ENCODE measurements at regions not wholly inside any gene's neighbourhood (a gene's known extent, or its start where the extent isn't known, plus 50 kb on each side); places are given as distances from the start of the nearest gene placed in this dataset.

DNA sequence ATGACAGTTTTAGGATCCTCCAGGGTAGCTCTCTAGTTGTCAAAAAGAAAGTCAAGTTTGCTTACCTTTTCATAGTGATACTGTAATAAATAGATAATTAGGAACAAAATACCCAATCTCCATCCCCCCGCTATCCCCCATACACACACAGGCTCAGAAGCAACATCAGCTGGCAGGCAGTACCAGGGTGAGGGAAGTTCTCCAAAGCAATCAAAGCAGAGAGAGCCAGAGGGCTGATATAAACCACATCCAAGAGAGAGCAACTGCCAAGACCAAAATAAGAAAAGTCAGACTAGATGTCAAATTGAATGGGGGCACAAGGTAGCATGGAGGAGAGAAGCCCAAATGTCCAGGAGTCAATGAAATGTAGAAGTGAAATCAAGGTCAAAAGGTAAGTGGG lies 80.2 kb upstream of the PTPRR start:
- no peaks in the 10 kb centered on the region for H3K9me3 ChIP-seq (ENCODE audit: control insufficient read depth, low read length)
- H3K9me3 Mint-ChIP-seq, result no peaks in the 10 kb centered on the region
- no peaks in the 10 kb centered on the region for H3K27me3 ChIP-seq (ENCODE audit: control insufficient read depth, insufficient read depth, low read length, poor library complexity, severe bottlenecking)
- H3K27ac Mint-ChIP-seq, result no peak overlapping the region
- TF ChIP-seq, protein P1, sequence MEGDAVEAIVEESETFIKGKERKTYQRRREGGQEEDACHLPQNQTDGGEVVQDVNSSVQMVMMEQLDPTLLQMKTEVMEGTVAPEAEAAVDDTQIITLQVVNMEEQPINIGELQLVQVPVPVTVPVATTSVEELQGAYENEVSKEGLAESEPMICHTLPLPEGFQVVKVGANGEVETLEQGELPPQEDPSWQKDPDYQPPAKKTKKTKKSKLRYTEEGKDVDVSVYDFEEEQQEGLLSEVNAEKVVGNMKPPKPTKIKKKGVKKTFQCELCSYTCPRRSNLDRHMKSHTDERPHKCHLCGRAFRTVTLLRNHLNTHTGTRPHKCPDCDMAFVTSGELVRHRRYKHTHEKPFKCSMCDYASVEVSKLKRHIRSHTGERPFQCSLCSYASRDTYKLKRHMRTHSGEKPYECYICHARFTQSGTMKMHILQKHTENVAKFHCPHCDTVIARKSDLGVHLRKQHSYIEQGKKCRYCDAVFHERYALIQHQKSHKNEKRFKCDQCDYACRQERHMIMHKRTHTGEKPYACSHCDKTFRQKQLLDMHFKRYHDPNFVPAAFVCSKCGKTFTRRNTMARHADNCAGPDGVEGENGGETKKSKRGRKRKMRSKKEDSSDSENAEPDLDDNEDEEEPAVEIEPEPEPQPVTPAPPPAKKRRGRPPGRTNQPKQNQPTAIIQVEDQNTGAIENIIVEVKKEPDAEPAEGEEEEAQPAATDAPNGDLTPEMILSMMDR (conservative IDR thresholded peaks at IDR 0.05), result no peak
- WGBS, 2 experiments (ENCODE audit: insufficient coverage in 1 of 2, insufficient read length in 1 of 2), result 100% methylated on average over 1 of the region's 1 CpG; no CpG with 5 or more reads in 1 of the 2 experiments
- no peak overlapping the region for H3K4me3 Mint-ChIP-seq
- DNase-seq, result no peak
- no peak overlapping the region for H3K9ac ChIP-seq (ENCODE audit: extremely low read depth, low read length, poor library complexity, severe bottlenecking)
- H3K27me3 Mint-ChIP-seq (ENCODE audit: insufficient read depth), result no peaks in the 10 kb centered on the region
- no peaks in the 10 kb centered on the region for H3K36me3 ChIP-seq (ENCODE audit: control insufficient read depth, insufficient read depth, low read length)
- no peak overlapping the region for H3K27ac ChIP-seq (ENCODE audit: low read depth, low read length)
- H3K36me3 Mint-ChIP-seq (ENCODE audit: low read depth), result no peaks in the 10 kb centered on the region
- H3K4me1 ChIP-seq (ENCODE audit: control insufficient read depth, insufficient read depth, low read length), result no peaks in the 10 kb centered on the region
- peaks cover 5% of the 10 kb centered on the region for H3K4me1 Mint-ChIP-seq
- no peak overlapping the region for H3K4me3 ChIP-seq (ENCODE audit: low read length)

DNA sequence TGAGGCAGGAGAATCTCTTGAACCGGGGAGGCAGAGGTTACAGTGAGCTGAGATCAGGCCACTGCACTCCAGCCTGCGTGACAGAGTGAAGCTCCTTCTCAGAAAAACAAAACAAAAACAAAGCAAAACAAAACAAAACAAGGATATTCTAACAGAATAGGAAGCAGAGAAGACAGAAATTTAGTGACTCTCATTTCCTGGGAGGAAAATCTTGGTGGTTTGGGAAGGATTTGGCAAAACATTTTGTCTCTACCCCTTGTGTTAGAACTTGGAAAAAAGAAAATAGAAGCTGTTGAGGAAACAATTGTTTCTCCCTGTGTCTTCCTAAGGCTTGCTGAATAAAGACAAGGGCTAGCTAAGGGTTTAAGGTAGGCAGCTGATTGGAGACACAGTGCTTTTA lies 79.7 kb upstream of the PTPRR start:
- no peak for DNase-seq
- Histone ChIP-seq H3K27me3 (ENCODE audit: control insufficient read depth, insufficient read depth, low read length, poor library complexity, severe bottlenecking) (no peaks in the 10 kb centered on the region), H3K9me3 (ENCODE audit: control insufficient read depth, low read length) (no peaks in the 10 kb centered on the region), H3K4me1 (ENCODE audit: control insufficient read depth, insufficient read depth, low read length) (no peaks in the 10 kb centered on the region), H3K4me3 (ENCODE audit: low read length) (no peak overlapping the region), H3K36me3 (ENCODE audit: control insufficient read depth, insufficient read depth, low read length) (no peaks in the 10 kb centered on the region), H3K27ac (ENCODE audit: low read depth, low read length) (no peak overlapping the region), H3K9ac (ENCODE audit: extremely low read depth, low read length, poor library complexity, severe bottlenecking) (no peak overlapping the region)
- Mint-ChIP-seq H3K36me3 (ENCODE audit: low read depth) (no peaks in the 10 kb centered on the region), H3K27ac (no peak overlapping the region), H3K9me3 (no peaks in the 10 kb centered on the region), H3K27me3 (ENCODE audit: insufficient read depth) (no peaks in the 10 kb centered on the region), H3K4me3 (no peak overlapping the region), H3K4me1 (peaks cover 5% of the 10 kb centered on the region)
- TF ChIP-seq, protein P1 (conservative IDR thresholded peaks at IDR 0.05), result no peak
- WGBS, 2 experiments (ENCODE audit: insufficient coverage in 1 of 2, insufficient read length in 1 of 2), result 98% methylated on average over 2 of the region's 2 CpGs; no CpG with 5 or more reads in 1 of the 2 experiments

DNA sequence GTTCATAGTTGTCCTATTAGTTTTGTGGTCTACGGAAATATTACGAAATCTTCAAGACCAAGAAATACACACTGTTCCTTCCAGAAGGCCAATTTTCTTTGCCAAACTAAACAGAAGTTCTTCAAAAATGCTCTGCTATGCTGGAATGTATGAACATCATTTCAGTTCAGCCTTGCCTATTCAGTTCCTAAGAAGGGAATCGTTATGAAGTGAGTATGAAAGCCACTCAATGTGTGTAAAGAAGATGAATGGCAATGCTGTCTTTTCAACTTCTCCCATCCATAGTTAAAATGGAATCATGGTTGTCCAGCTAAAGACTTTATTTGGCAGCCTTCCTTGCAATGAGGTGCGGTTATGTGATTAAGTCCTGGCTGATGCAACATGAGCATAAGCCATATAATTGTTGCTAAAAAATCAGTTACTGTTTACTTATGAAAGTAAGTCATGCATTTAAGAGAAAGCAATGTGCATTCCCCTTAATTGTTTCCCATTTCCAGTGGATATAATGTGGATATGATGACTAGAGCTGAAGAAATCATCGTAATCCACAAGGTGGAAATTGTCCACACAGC lies 73.8 kb upstream of the PTPRR start:
- H3K4me3 Mint-ChIP-seq, result no peak overlapping the region
- H3K36me3 Mint-ChIP-seq (ENCODE audit: low read depth), result no peaks in the 10 kb centered on the region
- H3K4me1 Mint-ChIP-seq, result no peaks in the 10 kb centered on the region
- 96 to 100% methylated on average over 3 to 5 of the region's 5 CpGs for WGBS, 2 experiments (ENCODE audit: insufficient coverage in 1 of 2, insufficient read length in 1 of 2)
- Histone ChIP-seq H3K9me3 (ENCODE audit: control insufficient read depth, low read length) (no peaks in the 10 kb centered on the region), H3K27ac (ENCODE audit: low read depth, low read length) (no peak overlapping the region), H3K9ac (ENCODE audit: extremely low read depth, low read length, poor library complexity, severe bottlenecking) (no peak overlapping the region), H3K36me3 (ENCODE audit: control insufficient read depth, insufficient read depth, low read length) (no peaks in the 10 kb centered on the region), H3K4me1 (ENCODE audit: control insufficient read depth, insufficient read depth, low read length) (no peaks in the 10 kb centered on the region), H3K27me3 (ENCODE audit: control insufficient read depth, insufficient read depth, low read length, poor library complexity, severe bottlenecking) (no peaks in the 10 kb centered on the region), H3K4me3 (ENCODE audit: low read length) (no peak overlapping the region)
- DNase-seq, result no peak
- no peaks in the 10 kb centered on the region for H3K27me3 Mint-ChIP-seq (ENCODE audit: insufficient read depth)
- H3K9me3 Mint-ChIP-seq, result no peaks in the 10 kb centered on the region
- TF ChIP-seq, protein P1 (conservative IDR thresholded peaks at IDR 0.05), result no peak
- no peak overlapping the region for H3K27ac Mint-ChIP-seq

Measured in endodermal cell (in vitro differentiated cells).